Germinal center (tissue), 1 donor: ENCODE measurements at regions not wholly inside any gene's neighbourhood (a gene's known extent, or its start where the extent isn't known, plus 50 kb on each side); places are given as distances from the start of the nearest gene placed in this dataset.
"Not testable (repeated sequence)": the region's sequence is repeated elsewhere in the genome, so short reads cannot be mapped to it uniquely, and the experiment has no call there.

Experiments
- DNase-seq: peaks from one replicate; pipeline ENCODE4 v3.0.0; 2012; ENCODE audit warnings: mixed read lengths, low spot score

GRCh38 chr3:191741847-191742350, 280.9 kb downstream of the PYDC2 start:
- DNase-seq, result not testable (repeated sequence)

- no peak for DNase-seq
These were observed 282.3 kb downstream of the PYDC2 start for GRCh38 chr3:191743283-191743682.

- no peak for DNase-seq
These were observed 289.7 kb downstream of the PYDC2 start for GRCh38 chr3:191750618-191751017.

- DNase-seq, result no peak
These were observed 292.2 kb downstream of the PYDC2 start for GRCh38 chr3:191753196-191753595.

- DNase-seq, result no peak
These were observed 300.9 kb downstream of the PYDC2 start for GRCh38 chr3:191761906-191762305.

- DNase-seq, result no peak
These were observed 301.5 kb downstream of the PYDC2 start for GRCh38 chr3:191762323-191762960.

GRCh38 chr3:191768421-191768820, 307.5 kb downstream of the PYDC2 start:
- DNase-seq, result no peak

GRCh38 chr3:191770541-191770940, 309.6 kb downstream of the PYDC2 start:
- no peak for DNase-seq

GRCh38 chr3:191774485-191774884, 313.5 kb downstream of the PYDC2 start:
- DNase-seq, result no peak

- DNase-seq, result no peak
These were observed 314.7 kb downstream of the PYDC2 start for GRCh38 chr3:191775451-191776233.

- DNase-seq, result no peak
These were observed 320.1 kb downstream of the PYDC2 start for GRCh38 chr3:191781044-191781443.

GRCh38 chr3:191783024-191783423, 322.1 kb downstream of the PYDC2 start:
- no peak for DNase-seq

GRCh38 chr3:191790934-191791333, 330.0 kb downstream of the PYDC2 start:
- DNase-seq, result no peak

- DNase-seq, result no peak
These were observed 331.6 kb downstream of the PYDC2 start for GRCh38 chr3:191792580-191792979.

- no peak for DNase-seq
These were observed 334.2 kb downstream of the PYDC2 start for GRCh38 chr3:191795196-191795595.

- no peak for DNase-seq
These were observed 336.3 kb downstream of the PYDC2 start for GRCh38 chr3:191797271-191797670.

- DNase-seq, result no peak
These were observed 341.7 kb downstream of the PYDC2 start for GRCh38 chr3:191802671-191803070.

GRCh38 chr3:191804935-191805334, 344.0 kb downstream of the PYDC2 start:
- DNase-seq, result no peak

GRCh38 chr3:191808073-191808472, 347.1 kb downstream of the PYDC2 start:
- DNase-seq, result no peak

GRCh38 chr3:191809326-191809949, 348.5 kb downstream of the PYDC2 start:
- DNase-seq, result no peak

- no peak for DNase-seq
These were observed 352.3 kb downstream of the PYDC2 start for GRCh38 chr3:191813245-191813644.

GRCh38 chr3:191848818-191849217, 387.9 kb downstream of the PYDC2 start:
- DNase-seq, result no peak

GRCh38 chr3:191859531-191859930, 398.6 kb downstream of the PYDC2 start:
- no peak for DNase-seq
